Gastroesophageal sphincter (tissue), 4 donors: ENCODE measurements at regions not wholly inside any gene's neighbourhood (a gene's known extent, or its start where the extent isn't known, plus 50 kb on each side); places are given as distances from the start of the nearest gene placed in this dataset.

Experiments
- ATAC-seq: fragments of 150-250 bp; one replicate; pipeline ENCODE4 v1.9.1; 2016; ENCODE audit warnings: mild to moderate bottlenecking, moderate library complexity
- H3K27ac ChIP-seq, 4 donors: fragments of 200-600 bp; sonication (generic) in 3 of 4; 1 replicate in 3 of 4; 2 replicates in 1 of 4; pipeline ENCODE4 v1.5.1; 2016 to 2019
- H3K27me3 ChIP-seq: fragments of 200-600 bp; sonication (generic); one replicate; pipeline ENCODE4 v1.5.1; 2019
- H3K36me3 ChIP-seq, 2 donors: fragments of 200-600 bp; sonication (generic); one replicate each; pipeline ENCODE4 v1.5.1; 2019; ENCODE audit warnings: control low read depth in 1 of 2
- H3K4me1 ChIP-seq, 3 donors: fragments of 200-600 bp; sonication (generic); 1 replicate in 2 of 3; 2 replicates in 1 of 3; pipeline ENCODE4 v1.5.1; 2016 to 2019; ENCODE audit warnings: control low read depth in 2 of 3
- H3K4me3 ChIP-seq, 2 donors: fragments of 200-600 bp; sonication (generic); one replicate each; pipeline ENCODE4 v1.5.1; 2019; ENCODE audit warnings: mild to moderate bottlenecking in 1 of 2, moderate library complexity in 1 of 2
- H3K9me3 ChIP-seq, 3 donors: fragments of 200-600 bp; sonication (generic); one replicate each; pipeline ENCODE4 v1.5.1; 2017 to 2019; ENCODE audit warnings: control low read depth in 2 of 3
- EP300 ChIP-seq: sonication (generic); formaldehyde crosslinking; IDR thresholded peaks from one replicate; pipeline ENCODE4 v1.6.1; 2017; ENCODE audit warnings: antibody characterized with exemption, mild to moderate bottlenecking
- POLR2A ChIP-seq, 2 donors: fragments of 450-650 bp; IDR thresholded peaks; one replicate each; pipeline ENCODE4 v1.6.1; 2017; ENCODE audit warnings: antibody characterized with exemption in 2 of 2, mild to moderate bottlenecking in 2 of 2, moderate library complexity in 1 of 2
- POLR2AphosphoS5 ChIP-seq: sonication (generic); formaldehyde crosslinking; IDR thresholded peaks from one replicate; pipeline ENCODE4 v1.6.1; 2017; ENCODE audit warnings: antibody characterized with exemption
- WGBS, 2 donors: methylation state at CpG; one replicate each; pipeline ENCODE4 v1.1.5; 2018; ENCODE audit warnings: low coverage in 1 of 2; 5-methylcytosine and 5-hydroxymethylcytosine counted together
- TF ChIP-seq, protein P1 (sequence below), 4 experiments: fragments of 200-600 bp in 2 of 4; fragments of 450-650 bp in 2 of 4; sonication (generic) in 1 of 4; IDR thresholded peaks; one replicate each; pipeline ENCODE4 v1.5.1; 2017 to 2019; ENCODE audit warnings: antibody characterized with exemption in 4 of 4, mild to moderate bottlenecking in 2 of 4, moderate library complexity in 2 of 4

DNA sequence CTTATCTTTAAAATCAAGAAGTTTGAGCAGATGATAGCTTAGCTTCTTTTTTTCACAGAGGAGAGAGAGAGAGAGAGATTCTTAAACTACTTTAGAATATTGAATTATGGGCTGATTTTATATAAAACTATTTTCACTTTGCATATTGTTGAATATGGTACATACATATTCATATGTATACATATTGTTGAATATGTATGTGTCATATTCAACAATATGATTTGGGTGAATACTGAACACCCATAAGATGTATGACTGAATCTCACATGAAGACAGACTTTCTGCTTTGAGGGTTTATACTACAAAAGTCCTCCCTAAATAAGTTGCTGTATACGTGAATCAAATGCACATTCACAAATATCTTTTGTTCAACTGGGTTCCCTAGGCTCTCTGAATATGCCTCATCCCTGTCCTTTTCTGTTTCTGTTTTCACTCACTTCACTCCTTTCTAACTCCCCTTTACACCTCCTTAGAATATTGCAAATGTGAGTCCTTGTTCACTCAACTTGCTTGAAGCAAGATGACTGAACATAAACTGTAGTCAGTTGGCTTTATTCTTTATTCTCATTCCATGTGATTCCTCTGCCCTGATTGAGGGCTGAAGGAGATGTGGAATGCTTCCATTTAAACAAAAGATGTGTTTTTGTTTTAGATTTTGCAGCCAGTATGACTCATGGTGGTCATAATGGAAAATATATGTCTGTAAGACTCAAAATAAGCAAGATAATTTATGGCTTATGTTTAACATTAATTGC, 225.4 kb upstream of the DAB2 start:
- TF ChIP-seq EP300, result no peak
- TF ChIP-seq POLR2AphosphoS5, result no peak
- H3K9me3 ChIP-seq, result no peaks in the 10 kb centered on the region
- ATAC-seq, result no peak
- H3K27ac ChIP-seq, result no peak overlapping the region
- 50 to 79% methylated on average over 1 of the region's 1 CpG for WGBS, 2 donors
- H3K4me3 ChIP-seq, result no peak overlapping the region
- H3K4me1 ChIP-seq, result no peaks in the 10 kb centered on the region
- no peaks in the 10 kb centered on the region for H3K36me3 ChIP-seq
- no peaks in the 10 kb centered on the region for H3K27me3 ChIP-seq

DNA sequence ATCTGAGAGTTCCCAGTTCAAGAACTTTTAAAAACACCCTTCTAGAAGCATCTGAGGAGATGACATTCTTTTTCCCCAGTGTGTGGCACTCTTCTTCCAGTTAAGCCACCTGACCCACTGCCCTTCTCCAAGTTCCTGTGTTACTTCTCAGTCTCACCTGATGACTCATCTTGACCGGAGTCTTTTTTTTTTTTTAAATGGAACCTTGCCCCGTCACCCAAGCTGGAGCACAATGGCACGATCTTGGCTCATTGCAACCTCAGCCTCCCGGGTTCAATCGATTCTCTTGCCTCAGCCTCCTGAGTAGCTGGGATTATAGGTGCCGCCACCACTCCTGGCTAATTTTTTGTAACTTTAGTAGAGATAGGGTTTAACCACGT, 224.1 kb upstream of the DAB2 start:
- H3K4me1 ChIP-seq, result no peaks in the 10 kb centered on the region
- H3K27ac ChIP-seq, result no peak overlapping the region
- no peaks in the 10 kb centered on the region for H3K9me3 ChIP-seq
- 83 to 87% methylated on average over 1 to 7 of the region's 7 CpGs for WGBS, 2 donors
- H3K36me3 ChIP-seq, result no peaks in the 10 kb centered on the region
- no peak for ATAC-seq
- TF ChIP-seq, protein P1, sequence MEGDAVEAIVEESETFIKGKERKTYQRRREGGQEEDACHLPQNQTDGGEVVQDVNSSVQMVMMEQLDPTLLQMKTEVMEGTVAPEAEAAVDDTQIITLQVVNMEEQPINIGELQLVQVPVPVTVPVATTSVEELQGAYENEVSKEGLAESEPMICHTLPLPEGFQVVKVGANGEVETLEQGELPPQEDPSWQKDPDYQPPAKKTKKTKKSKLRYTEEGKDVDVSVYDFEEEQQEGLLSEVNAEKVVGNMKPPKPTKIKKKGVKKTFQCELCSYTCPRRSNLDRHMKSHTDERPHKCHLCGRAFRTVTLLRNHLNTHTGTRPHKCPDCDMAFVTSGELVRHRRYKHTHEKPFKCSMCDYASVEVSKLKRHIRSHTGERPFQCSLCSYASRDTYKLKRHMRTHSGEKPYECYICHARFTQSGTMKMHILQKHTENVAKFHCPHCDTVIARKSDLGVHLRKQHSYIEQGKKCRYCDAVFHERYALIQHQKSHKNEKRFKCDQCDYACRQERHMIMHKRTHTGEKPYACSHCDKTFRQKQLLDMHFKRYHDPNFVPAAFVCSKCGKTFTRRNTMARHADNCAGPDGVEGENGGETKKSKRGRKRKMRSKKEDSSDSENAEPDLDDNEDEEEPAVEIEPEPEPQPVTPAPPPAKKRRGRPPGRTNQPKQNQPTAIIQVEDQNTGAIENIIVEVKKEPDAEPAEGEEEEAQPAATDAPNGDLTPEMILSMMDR (IDR thresholded peaks at IDR 0.05), result no peak
- no peak for TF ChIP-seq POLR2A (IDR thresholded peaks at IDR 0.05)
- no peak for TF ChIP-seq POLR2AphosphoS5
- TF ChIP-seq EP300, result no peak
- no peak overlapping the region for H3K4me3 ChIP-seq
- no peaks in the 10 kb centered on the region for H3K27me3 ChIP-seq

- no peaks in the 10 kb centered on the region for H3K27me3 ChIP-seq
- H3K36me3 ChIP-seq, result no peaks in the 10 kb centered on the region
- 63 to 71% methylated on average over 3 of the region's 3 CpGs for WGBS, 2 donors
- H3K4me1 ChIP-seq, result no peaks in the 10 kb centered on the region
- TF ChIP-seq POLR2AphosphoS5 (no peak), EP300 (no peak), POLR2A (IDR thresholded peaks at IDR 0.05) (no peak)
- TF ChIP-seq, protein P1 (IDR thresholded peaks at IDR 0.05), result no peak
- H3K27ac ChIP-seq, result no peak overlapping the region
- H3K9me3 ChIP-seq, result no peaks in the 10 kb centered on the region
- no peak overlapping the region for H3K4me3 ChIP-seq
- ATAC-seq, result no peak
Observed at GRCh38 chr5:39648085-39648847, 223.5 kb upstream of the DAB2 start.

- no peaks in the 10 kb centered on the region for H3K27me3 ChIP-seq
- no peaks in the 10 kb centered on the region for H3K9me3 ChIP-seq
- 58 to 67% methylated on average over 1 of the region's 1 CpG for WGBS, 2 donors
- TF ChIP-seq POLR2AphosphoS5, result no peak
- no peak for TF ChIP-seq POLR2A (IDR thresholded peaks at IDR 0.05)
- TF ChIP-seq, protein P1 (IDR thresholded peaks at IDR 0.05), result no peak
- TF ChIP-seq EP300, result no peak
- no peaks in the 10 kb centered on the region for H3K4me1 ChIP-seq
- no peak for ATAC-seq
- no peak overlapping the region for H3K27ac ChIP-seq
- H3K4me3 ChIP-seq, result no peak overlapping the region
- H3K36me3 ChIP-seq, result no peaks in the 10 kb centered on the region
Observed at GRCh38 chr5:39640552-39640951, 215.8 kb upstream of the DAB2 start.

GRCh38 chr5:39639618-39640089, 214.9 kb upstream of the DAB2 start:
- Histone ChIP-seq H3K4me3 (no peak overlapping the region), H3K27ac (no peak overlapping the region), H3K27me3 (no peaks in the 10 kb centered on the region), H3K36me3 (no peaks in the 10 kb centered on the region), H3K9me3 (no peaks in the 10 kb centered on the region), H3K4me1 (no peaks in the 10 kb centered on the region)
- ATAC-seq, result no peak
- 78 to 88% methylated on average over 2 to 3 of the region's 3 CpGs for WGBS, 2 donors
- TF ChIP-seq, protein P1 (IDR thresholded peaks at IDR 0.05), result no peak
- TF ChIP-seq EP300 (no peak), POLR2AphosphoS5 (no peak), POLR2A (IDR thresholded peaks at IDR 0.05) (no peak)
